Left ventricle myocardium inferior (tissue), 1 donor: ENCODE measurements at regions not wholly inside any gene's neighbourhood (a gene's known extent, or its start where the extent isn't known, plus 50 kb on each side); places are given as distances from the start of the nearest gene placed in this dataset.
A peak's percentile ranks its signal among the peaks of the same experiment; 100 is the strongest.

Experiments used
- DNase-seq: peaks from one replicate; pipeline ENCODE4 v3.0.0-alpha.2; 2020
- H3K27ac ChIP-seq: fragments of 200-600 bp; replicated peaks from 2 replicates; pipeline ENCODE4 v1.8.0; 2021
- H3K27me3 ChIP-seq: fragments of 200-600 bp; 2 replicates; pipeline ENCODE4 v1.8.0; 2021; ENCODE audit warnings: low read depth
- H3K36me3 ChIP-seq: fragments of 200-600 bp; 2 replicates; pipeline ENCODE4 v1.8.0; 2021
- H3K4me1 ChIP-seq: fragments of 200-600 bp; 2 replicates; pipeline ENCODE4 v1.8.0; 2021
- H3K4me3 ChIP-seq: fragments of 200-600 bp; 2 replicates; pipeline ENCODE4 v1.8.0; 2021; ENCODE audit warnings: mild to moderate bottlenecking, moderate library complexity
- H3K9me3 ChIP-seq: fragments of 200-600 bp; replicated peaks from 2 replicates; pipeline ENCODE4 v1.8.0; 2021
- intact Hi-C: fragments of 100-400 bp; cut with micrococcal nuclease; formaldehyde crosslinking; loops from one replicate; pipeline ENCODE4 v1.11.0; 2022
- TF ChIP-seq, protein P1 (sequence below): fragments of 200-600 bp; IDR thresholded peaks from 2 replicates; pipeline ENCODE4 v1.8.0; 2021; ENCODE audit warnings: antibody characterized with exemption, mild to moderate bottlenecking, borderline replicate concordance
- donor health status: DM: no; HTN: yes; CAD: no; lungs with severe emphysema.

DNA sequence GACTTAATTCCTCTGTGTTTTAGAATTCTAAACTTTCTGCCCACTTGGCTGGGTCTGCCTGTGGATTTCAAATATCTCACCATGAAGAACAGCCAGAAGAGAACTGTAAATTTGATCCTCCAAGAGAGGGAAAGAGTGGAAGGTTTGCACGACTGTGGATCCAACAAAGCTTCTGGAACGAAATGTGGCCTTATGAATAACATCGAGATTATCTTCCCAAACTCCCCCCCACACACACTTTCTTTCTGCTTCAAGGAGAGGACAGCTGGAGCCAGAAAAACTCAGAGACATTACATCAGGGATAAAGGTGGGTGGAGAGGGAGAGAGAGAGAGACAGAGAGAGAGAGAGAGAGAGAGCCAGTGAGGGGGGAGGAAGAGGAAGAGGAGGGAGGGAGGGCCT lies 570.1 kb upstream of the MGMT start:
- H3K27me3 ChIP-seq, result peaks cover 34% of the 10 kb centered on the region
- H3K27ac ChIP-seq, result peak overlapping the region; percentile 80
- H3K4me3 ChIP-seq, result no peak overlapping the region
- intact Hi-C loops, result no loop called here
- H3K9me3 ChIP-seq, result no peaks in the 10 kb centered on the region
- no peaks in the 10 kb centered on the region for H3K36me3 ChIP-seq
- DNase-seq, result no peak
- TF ChIP-seq, protein P1, sequence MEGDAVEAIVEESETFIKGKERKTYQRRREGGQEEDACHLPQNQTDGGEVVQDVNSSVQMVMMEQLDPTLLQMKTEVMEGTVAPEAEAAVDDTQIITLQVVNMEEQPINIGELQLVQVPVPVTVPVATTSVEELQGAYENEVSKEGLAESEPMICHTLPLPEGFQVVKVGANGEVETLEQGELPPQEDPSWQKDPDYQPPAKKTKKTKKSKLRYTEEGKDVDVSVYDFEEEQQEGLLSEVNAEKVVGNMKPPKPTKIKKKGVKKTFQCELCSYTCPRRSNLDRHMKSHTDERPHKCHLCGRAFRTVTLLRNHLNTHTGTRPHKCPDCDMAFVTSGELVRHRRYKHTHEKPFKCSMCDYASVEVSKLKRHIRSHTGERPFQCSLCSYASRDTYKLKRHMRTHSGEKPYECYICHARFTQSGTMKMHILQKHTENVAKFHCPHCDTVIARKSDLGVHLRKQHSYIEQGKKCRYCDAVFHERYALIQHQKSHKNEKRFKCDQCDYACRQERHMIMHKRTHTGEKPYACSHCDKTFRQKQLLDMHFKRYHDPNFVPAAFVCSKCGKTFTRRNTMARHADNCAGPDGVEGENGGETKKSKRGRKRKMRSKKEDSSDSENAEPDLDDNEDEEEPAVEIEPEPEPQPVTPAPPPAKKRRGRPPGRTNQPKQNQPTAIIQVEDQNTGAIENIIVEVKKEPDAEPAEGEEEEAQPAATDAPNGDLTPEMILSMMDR, result no peak
- peaks cover 23% of the 10 kb centered on the region for H3K4me1 ChIP-seq

DNA sequence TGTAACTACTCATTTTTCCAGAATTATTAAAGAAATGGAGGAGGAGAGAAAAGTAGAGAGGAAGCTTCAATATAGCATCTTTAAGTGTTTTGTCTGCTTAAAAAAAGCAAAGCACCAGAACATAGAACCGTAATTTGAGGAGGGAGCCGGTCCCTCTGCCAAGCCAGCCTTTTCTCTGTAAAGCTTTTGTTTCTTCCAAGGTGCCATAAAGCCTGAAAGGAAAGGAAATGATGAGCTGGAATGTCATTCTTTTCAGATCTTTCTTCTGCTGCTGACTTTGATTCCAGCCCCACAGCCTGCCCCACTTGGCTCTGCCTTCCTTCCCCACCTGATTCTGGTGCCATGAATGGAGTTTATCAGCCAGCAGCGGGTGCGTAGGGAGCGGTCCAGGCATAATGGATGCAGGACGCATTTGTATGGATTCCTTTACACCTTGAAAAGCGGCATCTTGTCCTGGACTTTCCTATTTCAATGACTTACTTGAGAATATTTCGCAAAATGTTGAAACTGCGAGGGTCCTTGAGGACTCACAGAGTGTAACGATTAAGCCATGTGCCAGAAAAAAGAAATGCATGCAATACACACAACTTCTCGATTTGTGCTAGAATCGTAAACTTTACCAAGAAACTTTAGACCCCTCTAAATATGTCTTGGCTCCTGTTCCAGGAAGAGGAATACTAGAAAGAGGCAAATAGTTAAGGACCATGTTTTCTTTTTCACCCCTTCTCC lies 569.5 kb upstream of the MGMT start:
- no peak for DNase-seq
- H3K27ac ChIP-seq, result peak overlapping the region; percentile 80
- H3K9me3 ChIP-seq, result no peaks in the 10 kb centered on the region
- H3K36me3 ChIP-seq, result no peaks in the 10 kb centered on the region
- peaks cover 23% of the 10 kb centered on the region for H3K4me1 ChIP-seq
- H3K27me3 ChIP-seq, result peaks cover 41% of the 10 kb centered on the region
- intact Hi-C loops, result no loop called here
- no peak overlapping the region for H3K4me3 ChIP-seq
- TF ChIP-seq, protein P1, result no peak

GRCh38 chr10:128898133-128898915 lies 568.7 kb upstream of the MGMT start:
- no peak overlapping the region for H3K4me3 ChIP-seq
- peaks cover 46% of the 10 kb centered on the region for H3K27me3 ChIP-seq
- peaks cover 23% of the 10 kb centered on the region for H3K4me1 ChIP-seq
- intact Hi-C loops, result no loop called here
- no peak for DNase-seq
- no peaks in the 10 kb centered on the region for H3K9me3 ChIP-seq
- TF ChIP-seq, protein P1, result no peak
- H3K27ac ChIP-seq, result peak overlapping the region; percentile 80
- H3K36me3 ChIP-seq, result no peaks in the 10 kb centered on the region

DNA sequence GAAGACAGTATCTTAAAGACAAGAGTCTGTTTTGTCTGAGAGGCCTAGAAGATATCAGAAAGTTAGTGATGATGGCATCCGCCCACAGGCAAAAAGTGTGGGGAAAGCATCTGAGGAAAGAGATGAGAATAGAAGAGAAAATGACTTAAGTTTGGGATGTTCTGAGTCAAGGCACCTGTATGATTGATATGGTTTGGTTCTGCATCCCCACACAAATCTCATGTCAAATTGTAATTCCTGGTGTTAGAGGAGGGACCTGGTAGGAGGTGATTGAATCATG lies 568.2 kb upstream of the MGMT start:
- no peak for DNase-seq
- Histone ChIP-seq H3K27ac (peak overlapping the region; percentile 80), H3K27me3 (peaks cover 46% of the 10 kb centered on the region), H3K4me3 (no peak overlapping the region), H3K9me3 (no peaks in the 10 kb centered on the region), H3K4me1 (peaks cover 23% of the 10 kb centered on the region), H3K36me3 (no peaks in the 10 kb centered on the region)
- TF ChIP-seq, protein P1, result no peak
- intact Hi-C loops, result no loop called here

DNA sequence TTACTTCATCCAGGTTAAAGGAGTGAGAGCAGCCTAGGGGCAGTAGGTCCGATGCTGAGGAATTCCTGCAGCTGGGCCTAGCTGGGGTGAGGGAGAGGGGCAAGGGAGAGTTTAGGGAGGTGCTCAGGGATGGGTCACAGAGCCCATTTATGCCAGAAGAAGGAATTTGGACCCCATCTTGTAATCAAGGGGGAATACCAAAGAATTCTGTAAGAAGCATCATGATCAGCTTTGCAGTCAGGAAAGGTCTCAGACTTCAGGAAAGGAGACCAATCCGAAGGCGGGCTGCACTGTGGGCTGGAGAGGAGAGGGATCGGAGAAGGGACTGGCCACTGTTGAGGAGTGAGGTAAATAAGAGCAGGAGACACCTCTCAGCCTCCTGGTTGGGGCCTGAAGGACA lies 566.6 kb upstream of the MGMT start:
- H3K27ac ChIP-seq, result peak overlapping the region; percentile 59
- no peaks in the 10 kb centered on the region for H3K9me3 ChIP-seq
- DNase-seq, result no peak
- intact Hi-C loops, result no loop called here
- no peak overlapping the region for H3K4me3 ChIP-seq
- peaks cover 19% of the 10 kb centered on the region for H3K4me1 ChIP-seq
- no peaks in the 10 kb centered on the region for H3K36me3 ChIP-seq
- peaks cover 46% of the 10 kb centered on the region for H3K27me3 ChIP-seq
- TF ChIP-seq, protein P1, result no peak
